ENCODE measurements at regions not wholly inside any gene's neighbourhood (a gene's known extent, or its start where the extent isn't known, plus 50 kb on each side); places are given as distances from the start of the nearest gene placed in this dataset.

DNA sequence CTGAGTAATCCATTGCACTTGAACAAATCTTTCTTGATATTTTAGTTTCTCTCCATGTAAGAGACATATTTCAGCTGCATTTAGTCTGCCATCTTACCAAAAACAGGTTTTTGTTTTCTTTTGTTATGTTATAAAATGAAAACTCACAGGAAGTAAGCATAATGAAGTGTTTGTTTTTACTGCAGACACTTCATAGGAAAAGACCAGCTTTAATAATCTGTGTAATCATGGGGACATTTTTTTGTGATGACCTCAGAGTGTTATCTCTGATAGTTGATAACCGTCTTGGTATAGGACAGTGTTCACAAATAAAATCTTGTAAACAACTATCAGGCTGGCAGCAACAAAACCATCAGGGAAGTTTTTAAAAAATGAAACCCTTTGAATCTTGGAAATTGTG is 266.2 kb upstream of the OR4E1 start:
- TF ChIP-seq EZH2 (IDR thresholded peaks at IDR 0.05; ENCODE audit: insufficient read depth, poor library complexity, severe bottlenecking) = no peak
- TF ChIP-seq EZH2phosphoT487 (IDR thresholded peaks at IDR 0.05; ENCODE audit: insufficient read depth, low read depth) = no peak

Data from GM23248 (cell line).